A673 (cell line): ENCODE measurements at regions not wholly inside any gene's neighbourhood (a gene's known extent, or its start where the extent isn't known, plus 50 kb on each side); places are given as distances from the start of the nearest gene placed in this dataset.

Experiments used
- BruUV-seq: library from RNA; stranded (reverse); fragments of 400-500 nt; replicated peaks from 2 replicates; lab custom pipeline; 2021; lab: Mats Ljungman, UMichigan
- CTCF ChIA-PET: fragments of 300-600 bp; sonication (Branson Sonifier 250); formaldehyde crosslinking; loops from one replicate; lab custom pipeline; 2022; ENCODE audit warnings: antibody characterized with exemption; lab: Charles Lee
- POLR2A ChIA-PET: fragments of 300-600 bp; sonication (Branson Sonifier 250); formaldehyde crosslinking; loops from one replicate; lab custom pipeline; 2022; ENCODE audit warnings: antibody characterized with exemption; ENCODE audit not compliant: low non-redundant PET; lab: Charles Lee
- DNase-seq: peaks from one replicate; pipeline ENCODE4 v3.0.0-alpha.2; 2015; ENCODE audit warnings: low spot score
- H3K27ac ChIP-seq: fragments of 200-600 bp; sonication (generic); 2 replicates; pipeline ENCODE4 v1.5.1; 2016; ENCODE audit warnings: mixed run types, low read depth, mild to moderate bottlenecking, mixed read lengths, antibody characterized with exemption, low read length; ENCODE audit not compliant: poor library complexity, severe bottlenecking
- H3K27me3 ChIP-seq: fragments of 200-600 bp; sonication (generic); replicated peaks from 2 replicates; pipeline ENCODE4 v1.6.1; 2017; ENCODE audit warnings: mixed run types, low read depth, mild to moderate bottlenecking, mixed read lengths, antibody characterized with exemption, low read length; ENCODE audit not compliant: insufficient read depth, poor library complexity
- H3K36me3 ChIP-seq: fragments of 200-600 bp; sonication (generic); 2 replicates; pipeline ENCODE4 v1.6.1; 2016; ENCODE audit warnings: mixed run types, mild to moderate bottlenecking, mixed read lengths, antibody characterized with exemption, low read length; ENCODE audit not compliant: insufficient read depth, poor library complexity, severe bottlenecking
- H3K4me1 ChIP-seq: fragments of 200-600 bp; sonication (generic); 2 replicates; pipeline ENCODE4 v1.6.1; 2017; ENCODE audit warnings: mixed run types, mild to moderate bottlenecking, mixed read lengths, antibody characterized with exemption, low read length; ENCODE audit not compliant: insufficient read depth, poor library complexity, severe bottlenecking
- H3K4me3 ChIP-seq: fragments of 200-600 bp; sonication (generic); 2 replicates; pipeline ENCODE4 v1.5.1; 2016; ENCODE audit warnings: low read depth, mixed run types, mild to moderate bottlenecking, mixed read lengths, low read length; ENCODE audit not compliant: poor library complexity, severe bottlenecking
- H3K9me3 ChIP-seq: fragments of 200-600 bp; sonication (generic); 2 replicates; pipeline ENCODE4 v1.6.1; 2016; ENCODE audit warnings: mixed run types, low read depth, mild to moderate bottlenecking, mixed read lengths, antibody characterized with exemption, low read length; ENCODE audit not compliant: poor library complexity, severe bottlenecking
- CTCF ChIP-seq: fragments of 300-800, 200-600 bp; sonication (generic); conservative IDR thresholded peaks from 2 replicates; pipeline ENCODE4 v1.5.1; 2017; ENCODE audit warnings: low read depth, mild to moderate bottlenecking, antibody characterized with exemption, low read length, moderate library complexity, mixed read lengths
- EZH2 ChIP-seq: fragments of 200-600 bp; sonication (generic); IDR thresholded peaks from 2 replicates; pipeline ENCODE4 v1.6.1; 2017; ENCODE audit warnings: borderline replicate concordance, low read depth, mild to moderate bottlenecking, mixed read lengths, antibody characterized with exemption, low read length; ENCODE audit not compliant: poor library complexity, severe bottlenecking
- intact Hi-C: fragments of 100-400 bp; cut with micrococcal nuclease; formaldehyde crosslinking; loops from one replicate; pipeline ENCODE4 v1.10.0; 2022; ENCODE audit not compliant: unreplicated experiment

GRCh38 chr1:244255426-244255965 is 196.2 kb downstream of the ADSS2 start:
- ChIA-PET CTCF (no interaction called here), POLR2A (no interaction called here)
- Histone ChIP-seq H3K27ac (no peak overlapping the region), H3K36me3 (no peaks in the 10 kb centered on the region), H3K9me3 (no peaks in the 10 kb centered on the region), H3K27me3 (no peaks in the 10 kb centered on the region), H3K4me3 (no peak overlapping the region), H3K4me1 (no peaks in the 10 kb centered on the region)
- DNase-seq, result no peak
- intact Hi-C loops, result no loop called here
- BruUV-seq, result no TSS peak
- TF ChIP-seq EZH2 (no peak), CTCF (no peak)

- intact Hi-C loops, result no loop called here
- POLR2A ChIA-PET, result no interaction called here
- CTCF ChIA-PET, result no interaction called here
- H3K27ac ChIP-seq, result no peak overlapping the region
- no peaks in the 10 kb centered on the region for H3K9me3 ChIP-seq
- H3K36me3 ChIP-seq, result no peaks in the 10 kb centered on the region
- TF ChIP-seq CTCF, result no peak
- no peak for TF ChIP-seq EZH2
- H3K4me1 ChIP-seq, result no peaks in the 10 kb centered on the region
- BruUV-seq, result no TSS peak
- no peaks in the 10 kb centered on the region for H3K27me3 ChIP-seq
- no peak overlapping the region for H3K4me3 ChIP-seq
- no peak for DNase-seq
These were observed 195.5 kb downstream of the ADSS2 start for GRCh38 chr1:244256086-244256676.

- ChIA-PET CTCF (no interaction called here), POLR2A (no interaction called here)
- TF ChIP-seq EZH2, result no peak
- TF ChIP-seq CTCF, result no peak
- Histone ChIP-seq H3K4me1 (no peaks in the 10 kb centered on the region), H3K27ac (no peak overlapping the region), H3K36me3 (no peaks in the 10 kb centered on the region), H3K9me3 (no peaks in the 10 kb centered on the region), H3K4me3 (no peak overlapping the region), H3K27me3 (no peaks in the 10 kb centered on the region)
- intact Hi-C loops, result no loop called here
- no TSS peak for BruUV-seq
- DNase-seq, result no peak
These were observed 187.5 kb downstream of the ADSS2 start for GRCh38 chr1:244264163-244264562.
